CD8-positive, alpha-beta memory T cell (primary cell): ENCODE measurements at regions not wholly inside any gene's neighbourhood (a gene's known extent, or its start where the extent isn't known, plus 50 kb on each side); places are given as distances from the start of the nearest gene placed in this dataset.
A peak's percentile ranks its signal among the peaks of the same experiment; 100 is the strongest.

Experiments
- CTCF ChIA-PET: fragments of 350-600 bp; sonication (Branson Sonifier 250); formaldehyde crosslinking; loops from one replicate; lab custom pipeline; 2021; ENCODE audit warnings: antibody characterized with exemption; lab: Charles Lee
- POLR2A ChIA-PET: fragments of 350-600 bp; sonication (Branson Sonifier 250); formaldehyde crosslinking; loops from one replicate; lab custom pipeline; 2021; ENCODE audit warnings: antibody characterized with exemption; lab: Charles Lee
- DNase-seq, 5 donors: peaks; one replicate each; pipeline versions ENCODE4 v3.0.0 to v3.0.0-alpha.2; 2020 to 2022; ENCODE audit warnings: mixed read lengths in 1 of 5
- H3K27ac ChIP-seq: one replicate; pipeline ENCODE4 v1.7.0; 2013; ENCODE audit warnings: low read depth, mild to moderate bottlenecking, low read length, moderate library complexity
- H3K27me3 ChIP-seq: 2 replicates; pipeline ENCODE4 v1.7.0; 2013; ENCODE audit warnings: low read length, mild to moderate bottlenecking; ENCODE audit not compliant: insufficient read depth, poor library complexity, severe bottlenecking
- H3K36me3 ChIP-seq: 2 replicates; pipeline ENCODE4 v1.7.0; 2013; ENCODE audit warnings: mild to moderate bottlenecking, low read length, moderate library complexity; ENCODE audit not compliant: insufficient read depth
- H3K4me1 ChIP-seq: 2 replicates; pipeline ENCODE4 v1.7.0; 2013; ENCODE audit warnings: mild to moderate bottlenecking, low read length, moderate library complexity; ENCODE audit not compliant: insufficient read depth
- H3K4me3 ChIP-seq: 2 replicates; pipeline ENCODE4 v1.7.0; 2013; ENCODE audit warnings: mild to moderate bottlenecking, low read length
- H3K9me3 ChIP-seq: 2 replicates; pipeline ENCODE4 v1.7.0; 2013; ENCODE audit warnings: mild to moderate bottlenecking, low read length
- H3K27ac Mint-ChIP-seq, 8 donors: one replicate each; pipeline ENCODE4 v1.8.0; 2020 to 2021; ENCODE audit warnings: mixed read lengths in 8 of 8, mild to moderate bottlenecking in 6 of 8, inconsistent platforms in 3 of 8, moderate library complexity in 3 of 8
- H3K27me3 Mint-ChIP-seq, 2 donors: one replicate each; pipeline ENCODE4 v1.8.0; 2020 to 2021; ENCODE audit warnings: mixed read lengths in 2 of 2, mild to moderate bottlenecking in 1 of 2, moderate library complexity in 1 of 2
- H3K36me3 Mint-ChIP-seq, 3 donors: one replicate each; pipeline ENCODE4 v1.8.0; 2020 to 2021; ENCODE audit warnings: mixed read lengths in 3 of 3, inconsistent platforms in 1 of 3, mild to moderate bottlenecking in 1 of 3
- H3K4me1 Mint-ChIP-seq, 3 donors: one replicate each; pipeline ENCODE4 v1.8.0; 2020 to 2021; ENCODE audit warnings: mixed read lengths in 3 of 3, inconsistent platforms in 1 of 3, mild to moderate bottlenecking in 1 of 3
- H3K4me3 Mint-ChIP-seq, 7 donors: one replicate each; pipeline ENCODE4 v1.8.0; 2020 to 2021; ENCODE audit warnings: mixed read lengths in 7 of 7, mild to moderate bottlenecking in 6 of 7, moderate library complexity in 4 of 7, inconsistent platforms in 2 of 7
- H3K9me3 Mint-ChIP-seq, 5 donors: one replicate each; pipeline ENCODE4 v1.8.0; 2020 to 2022; ENCODE audit warnings: mixed read lengths in 5 of 5, mild to moderate bottlenecking in 3 of 5, moderate library complexity in 2 of 5, inconsistent platforms in 1 of 5

- Mint-ChIP-seq H3K36me3 (no peaks in the 10 kb centered on the region), H3K9me3 (no peaks in the 10 kb centered on the region), H3K4me1 (peaks cover 9 to 10% (median 10%) of the 10 kb centered on the region in 3 donors), H3K4me3 (peak overlapping the region; percentile 32 to 86 (median 82)), H3K27me3 (peaks cover 2 to 17% of the 10 kb centered on the region in 2 donors), H3K27ac (peak overlapping the region in 6 of 8 donors; percentile 11 to 91 (median 55))
- Histone ChIP-seq H3K27ac (no peak overlapping the region), H3K4me3 (peak overlapping the region; percentile 13), H3K9me3 (no peaks in the 10 kb centered on the region), H3K27me3 (no peaks in the 10 kb centered on the region), H3K36me3 (no peaks in the 10 kb centered on the region), H3K4me1 (no peaks in the 10 kb centered on the region)
- CTCF ChIA-PET: no interaction called here
- POLR2A ChIA-PET: no interaction called here
- DNase-seq: peak in 2 of 5 donors; percentile 7 to 65
These were observed 144.1 kb downstream of the EVA1A start for GRCh38 chr2:75416420-75417342.

- H3K27me3 Mint-ChIP-seq: peaks cover 2 to 13% of the 10 kb centered on the region in 2 donors
- H3K4me1 Mint-ChIP-seq: peaks cover 9 to 10% (median 10%) of the 10 kb centered on the region in 3 donors
- H3K27ac Mint-ChIP-seq: no peak overlapping the region
- ChIA-PET POLR2A (no interaction called here), CTCF (no interaction called here)
- no peak for DNase-seq
- H3K27ac ChIP-seq: no peak overlapping the region
- H3K27me3 ChIP-seq: no peaks in the 10 kb centered on the region
- no peak overlapping the region for H3K4me3 ChIP-seq
- H3K4me1 ChIP-seq: no peaks in the 10 kb centered on the region
- H3K36me3 Mint-ChIP-seq: no peaks in the 10 kb centered on the region
- H3K9me3 Mint-ChIP-seq: peaks cover 0 to 6% (median under 1%) of the 10 kb centered on the region in 5 donors
- H3K4me3 Mint-ChIP-seq: peak overlapping the region in 3 of 7 donors; percentile 2 to 82 (median 15)
- no peaks in the 10 kb centered on the region for H3K9me3 ChIP-seq
- H3K36me3 ChIP-seq: no peaks in the 10 kb centered on the region
These were observed 145.0 kb downstream of the EVA1A start for GRCh38 chr2:75415731-75416130.

GRCh38 chr2:75415111-75415626 lies 145.6 kb downstream of the EVA1A start:
- CTCF ChIA-PET: no interaction called here
- Histone ChIP-seq H3K27ac (no peak overlapping the region), H3K4me1 (no peaks in the 10 kb centered on the region), H3K4me3 (no peak overlapping the region), H3K9me3 (no peaks in the 10 kb centered on the region), H3K36me3 (no peaks in the 10 kb centered on the region), H3K27me3 (no peaks in the 10 kb centered on the region)
- Mint-ChIP-seq H3K9me3 (peaks cover 4 to 12% (median 6%) of the 10 kb centered on the region in 5 donors), H3K27ac (no peak overlapping the region), H3K4me3 (no peak overlapping the region), H3K36me3 (peaks cover 0 to 1% (median 0%) of the 10 kb centered on the region in 3 donors), H3K27me3 (peaks cover 2 to 11% of the 10 kb centered on the region in 2 donors), H3K4me1 (peaks cover 9 to 10% (median 10%) of the 10 kb centered on the region in 3 donors)
- POLR2A ChIA-PET: no interaction called here
- no peak for DNase-seq

DNA sequence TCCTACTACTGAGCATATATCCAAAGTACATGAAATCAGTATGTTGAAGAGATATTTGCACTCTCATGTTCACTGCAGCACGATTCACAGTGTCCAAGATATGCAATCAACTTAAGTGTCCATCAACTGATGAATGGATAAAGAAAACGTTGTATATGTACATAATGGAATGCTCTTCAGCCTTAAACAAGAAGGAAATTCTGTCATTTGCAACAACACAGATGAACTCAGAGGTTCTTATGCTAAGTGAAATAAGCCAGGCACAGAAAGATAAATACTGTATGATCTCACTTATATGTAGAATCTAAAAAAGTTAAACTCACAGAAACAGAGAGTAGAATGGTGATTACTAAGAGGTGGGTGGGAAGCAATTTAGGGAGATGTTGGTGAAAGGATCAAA lies 149.2 kb downstream of the EVA1A start:
- H3K9me3 ChIP-seq: no peaks in the 10 kb centered on the region
- Mint-ChIP-seq H3K27me3 (peaks cover 1 to 11% of the 10 kb centered on the region in 2 donors), H3K4me1 (peaks cover 4 to 5% (median 4%) of the 10 kb centered on the region in 3 donors), H3K9me3 (peaks cover 4 to 14% (median 8%) of the 10 kb centered on the region in 5 donors), H3K36me3 (peaks cover 0 to 1% (median 0%) of the 10 kb centered on the region in 3 donors), H3K4me3 (no peak overlapping the region), H3K27ac (no peak overlapping the region)
- no peak overlapping the region for H3K4me3 ChIP-seq
- no peaks in the 10 kb centered on the region for H3K27me3 ChIP-seq
- CTCF ChIA-PET: no interaction called here
- H3K36me3 ChIP-seq: no peaks in the 10 kb centered on the region
- no peak overlapping the region for H3K27ac ChIP-seq
- POLR2A ChIA-PET: no interaction called here
- no peak for DNase-seq
- H3K4me1 ChIP-seq: no peaks in the 10 kb centered on the region

DNA sequence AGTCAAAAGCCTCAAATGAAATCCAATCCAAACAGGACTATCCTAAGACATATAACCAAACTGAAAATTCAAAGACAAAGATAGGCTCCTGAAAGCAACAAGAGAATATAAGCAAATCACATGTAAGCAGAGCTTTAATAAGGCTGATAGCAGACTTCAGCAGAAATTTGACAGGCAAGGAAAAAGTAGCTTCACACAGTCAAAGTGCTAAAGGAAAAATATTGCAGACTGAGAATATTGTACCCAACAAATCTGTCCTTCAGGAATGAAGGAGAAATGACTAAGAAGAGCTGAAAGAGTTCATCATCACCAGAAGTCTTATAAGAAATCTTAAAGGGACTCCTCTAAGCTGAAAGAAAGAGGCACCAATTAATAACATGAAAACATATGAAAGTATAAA lies 150.0 kb downstream of the EVA1A start:
- CTCF ChIA-PET: no interaction called here
- peaks cover 4 to 14% (median 8%) of the 10 kb centered on the region in 5 donors for H3K9me3 Mint-ChIP-seq

GRCh38 chr2:75408771-75409170 lies 152.0 kb downstream of the EVA1A start:
- H3K4me3 Mint-ChIP-seq: no peak overlapping the region
- peak overlapping the region in 1 of 8 donors; percentile 26 for H3K27ac Mint-ChIP-seq
- CTCF ChIA-PET: no interaction called here
- H3K9me3 Mint-ChIP-seq: peaks cover 4 to 14% (median 8%) of the 10 kb centered on the region in 5 donors
- Histone ChIP-seq H3K27ac (no peak overlapping the region), H3K36me3 (no peaks in the 10 kb centered on the region), H3K27me3 (no peaks in the 10 kb centered on the region), H3K4me3 (no peak overlapping the region), H3K9me3 (no peaks in the 10 kb centered on the region), H3K4me1 (no peaks in the 10 kb centered on the region)
- no peak for DNase-seq
- H3K27me3 Mint-ChIP-seq: peaks cover 2 to 14% of the 10 kb centered on the region in 2 donors
- no peaks in the 10 kb centered on the region for H3K4me1 Mint-ChIP-seq
- POLR2A ChIA-PET: no interaction called here
- H3K36me3 Mint-ChIP-seq: peaks cover 0 to 1% (median 0%) of the 10 kb centered on the region in 3 donors

More for the DNA sequence above, 150.0 kb downstream of the EVA1A start:
- Mint-ChIP-seq H3K4me1 (peaks cover 0 to 2% (median 0%) of the 10 kb centered on the region in 3 donors), H3K27me3 (peaks cover 0 to 11% of the 10 kb centered on the region in 2 donors), H3K27ac (no peak overlapping the region), H3K36me3 (peaks cover 0 to 1% (median 0%) of the 10 kb centered on the region in 3 donors), H3K4me3 (no peak overlapping the region)
- Histone ChIP-seq H3K27me3 (no peaks in the 10 kb centered on the region), H3K36me3 (no peaks in the 10 kb centered on the region), H3K4me3 (no peak overlapping the region), H3K27ac (no peak overlapping the region), H3K4me1 (no peaks in the 10 kb centered on the region), H3K9me3 (no peaks in the 10 kb centered on the region)
- no peak for DNase-seq
- POLR2A ChIA-PET: no interaction called here

DNA sequence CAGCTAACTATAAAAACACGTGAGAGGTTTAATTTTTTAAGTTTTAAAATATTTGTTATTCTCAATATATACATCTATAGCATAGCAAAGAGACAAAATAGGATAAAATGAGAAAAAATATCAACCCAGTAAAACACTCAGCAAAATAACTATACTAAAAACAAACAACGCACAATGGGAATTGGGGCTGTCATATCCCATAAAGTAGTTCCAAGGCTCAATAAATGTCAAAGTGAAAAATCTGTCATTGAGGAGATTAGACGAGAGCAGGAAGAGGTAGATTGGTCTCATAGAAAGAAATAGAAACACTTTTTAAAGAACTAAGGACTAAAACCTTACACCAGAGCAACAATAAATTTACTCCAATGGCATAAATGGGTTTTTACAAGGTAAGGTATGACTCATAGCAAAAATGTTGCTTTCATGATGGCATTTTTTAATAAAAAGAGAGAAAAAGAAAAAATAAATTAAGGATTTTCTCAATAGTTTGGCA lies 153.7 kb downstream of the EVA1A start:
- ChIA-PET POLR2A (no interaction called here), CTCF (no interaction called here)
- H3K9me3 ChIP-seq: no peaks in the 10 kb centered on the region
- H3K36me3 Mint-ChIP-seq: peaks cover 0 to 1% (median 0%) of the 10 kb centered on the region in 3 donors
- H3K27me3 ChIP-seq: no peaks in the 10 kb centered on the region
- peaks cover 2 to 12% of the 10 kb centered on the region in 2 donors for H3K27me3 Mint-ChIP-seq
- DNase-seq: no peak
- peaks cover 4 to 14% (median 8%) of the 10 kb centered on the region in 5 donors for H3K9me3 Mint-ChIP-seq
- no peaks in the 10 kb centered on the region for H3K4me1 Mint-ChIP-seq
- no peak overlapping the region for H3K27ac Mint-ChIP-seq
- H3K36me3 ChIP-seq: no peaks in the 10 kb centered on the region
- no peak overlapping the region for H3K4me3 ChIP-seq
- H3K27ac ChIP-seq: no peak overlapping the region
- H3K4me1 ChIP-seq: no peaks in the 10 kb centered on the region
- H3K4me3 Mint-ChIP-seq: no peak overlapping the region

- H3K9me3 ChIP-seq: no peaks in the 10 kb centered on the region
- H3K27me3 Mint-ChIP-seq: peaks cover 2 to 12% of the 10 kb centered on the region in 2 donors
- no peak for DNase-seq
- no peak overlapping the region for H3K27ac ChIP-seq
- H3K27ac Mint-ChIP-seq: no peak overlapping the region
- H3K36me3 ChIP-seq: no peaks in the 10 kb centered on the region
- CTCF ChIA-PET: no interaction called here
- no peaks in the 10 kb centered on the region for H3K4me1 Mint-ChIP-seq
- POLR2A ChIA-PET: no interaction called here
- H3K27me3 ChIP-seq: no peaks in the 10 kb centered on the region
- H3K4me1 ChIP-seq: no peaks in the 10 kb centered on the region
- H3K36me3 Mint-ChIP-seq: peaks cover 0 to 1% (median 0%) of the 10 kb centered on the region in 3 donors
- H3K4me3 Mint-ChIP-seq: no peak overlapping the region
- peaks cover 4 to 12% (median 8%) of the 10 kb centered on the region in 5 donors for H3K9me3 Mint-ChIP-seq
- H3K4me3 ChIP-seq: no peak overlapping the region
These were observed 154.6 kb downstream of the EVA1A start for GRCh38 chr2:75406131-75406581.
